HL-60 (cell line): ENCODE measurements at regions not wholly inside any gene's neighbourhood (a gene's known extent, or its start where the extent isn't known, plus 50 kb on each side); places are given as distances from the start of the nearest gene placed in this dataset.

Experiments
- SPI1 ChIP-seq: IDR thresholded peaks from 2 replicates; pipeline ENCODE4 v1.6.1; 2012; ENCODE audit warnings: low read depth, mild to moderate bottlenecking, borderline replicate concordance
- TF ChIP-seq, protein P1 (sequence below): IDR thresholded peaks from one replicate; pipeline ENCODE4 v1.5.1; 2011; ENCODE audit warnings: low read length, control low read depth, inconsistent platforms; ENCODE audit not compliant: insufficient read depth

DNA sequence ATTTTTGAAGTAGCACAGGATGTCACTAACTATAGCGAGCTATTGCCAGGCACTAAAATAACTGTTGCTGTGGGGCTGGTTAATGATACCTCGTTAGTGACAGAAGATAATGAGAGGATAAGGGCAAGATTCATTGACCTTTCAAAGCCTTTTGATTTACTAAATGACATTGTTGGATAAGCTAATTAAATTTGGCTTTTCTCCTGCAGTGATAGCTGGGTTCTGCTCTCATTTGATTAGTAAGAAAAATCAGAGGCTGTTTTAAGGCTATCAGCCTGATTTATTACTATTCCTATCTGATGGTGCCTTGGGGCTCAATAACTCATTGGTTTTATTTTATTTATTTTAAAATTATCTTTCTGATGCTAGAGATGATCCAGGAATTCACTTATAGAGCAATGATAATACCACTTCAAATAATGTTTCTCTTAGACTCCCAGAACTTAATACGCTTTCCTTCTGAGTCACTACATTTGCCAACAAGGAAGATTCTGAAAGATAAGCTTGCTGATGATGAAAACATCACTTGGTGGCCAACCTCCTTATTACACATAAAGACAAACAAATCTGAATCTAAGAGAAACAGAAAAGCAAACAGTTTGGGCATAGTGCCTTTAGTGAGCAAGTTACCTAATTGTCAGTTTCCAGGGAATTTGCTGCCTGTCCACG lies 501.3 kb upstream of the ARGLU1 start:
- TF ChIP-seq, protein P1, sequence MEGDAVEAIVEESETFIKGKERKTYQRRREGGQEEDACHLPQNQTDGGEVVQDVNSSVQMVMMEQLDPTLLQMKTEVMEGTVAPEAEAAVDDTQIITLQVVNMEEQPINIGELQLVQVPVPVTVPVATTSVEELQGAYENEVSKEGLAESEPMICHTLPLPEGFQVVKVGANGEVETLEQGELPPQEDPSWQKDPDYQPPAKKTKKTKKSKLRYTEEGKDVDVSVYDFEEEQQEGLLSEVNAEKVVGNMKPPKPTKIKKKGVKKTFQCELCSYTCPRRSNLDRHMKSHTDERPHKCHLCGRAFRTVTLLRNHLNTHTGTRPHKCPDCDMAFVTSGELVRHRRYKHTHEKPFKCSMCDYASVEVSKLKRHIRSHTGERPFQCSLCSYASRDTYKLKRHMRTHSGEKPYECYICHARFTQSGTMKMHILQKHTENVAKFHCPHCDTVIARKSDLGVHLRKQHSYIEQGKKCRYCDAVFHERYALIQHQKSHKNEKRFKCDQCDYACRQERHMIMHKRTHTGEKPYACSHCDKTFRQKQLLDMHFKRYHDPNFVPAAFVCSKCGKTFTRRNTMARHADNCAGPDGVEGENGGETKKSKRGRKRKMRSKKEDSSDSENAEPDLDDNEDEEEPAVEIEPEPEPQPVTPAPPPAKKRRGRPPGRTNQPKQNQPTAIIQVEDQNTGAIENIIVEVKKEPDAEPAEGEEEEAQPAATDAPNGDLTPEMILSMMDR = no peak
- TF ChIP-seq SPI1 = no peak
